Ovary (tissue), 3 donors: ENCODE measurements at regions not wholly inside any gene's neighbourhood (a gene's known extent, or its start where the extent isn't known, plus 50 kb on each side); places are given as distances from the start of the nearest gene placed in this dataset.

ENCODE experiments used
- POLR2A ChIP-seq: fragments of 450-650 bp; IDR thresholded peaks from one replicate; pipeline ENCODE4 v1.6.1; 2017; ENCODE audit warnings: antibody characterized with exemption, mild to moderate bottlenecking, moderate library complexity
- TF ChIP-seq, protein P1 (sequence below), 3 donors: fragments of 450-650 bp in 2 of 3; fragments of 200-600 bp in 1 of 3; IDR thresholded peaks; one replicate each; pipeline versions ENCODE4 v1.5.1 to v1.8.0; 2016 to 2022; ENCODE audit warnings: antibody characterized with exemption in 3 of 3, mild to moderate bottlenecking in 1 of 3
- donor health status: DM: no; HTN: no; CAD: no.

DNA sequence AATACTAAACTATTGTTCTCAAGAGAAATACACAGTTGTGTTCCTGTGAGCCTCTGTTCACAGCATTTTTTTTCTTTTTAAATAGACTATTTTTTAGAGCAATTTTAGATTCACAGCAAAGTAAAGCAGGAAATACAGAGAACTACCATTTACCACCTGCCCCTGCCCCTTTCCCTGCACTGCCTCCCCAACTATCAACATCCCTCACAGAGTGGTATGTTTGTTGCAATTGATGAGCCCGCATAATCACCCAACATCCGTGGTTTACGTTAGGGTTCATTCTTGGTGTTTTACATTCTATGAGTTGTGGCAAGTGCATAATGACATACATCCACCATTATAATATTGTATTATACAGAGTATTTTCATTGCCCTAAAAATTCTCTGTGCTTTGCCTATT, 71.6 kb upstream of the TNFAIP3 start:
- TF ChIP-seq, protein P1, sequence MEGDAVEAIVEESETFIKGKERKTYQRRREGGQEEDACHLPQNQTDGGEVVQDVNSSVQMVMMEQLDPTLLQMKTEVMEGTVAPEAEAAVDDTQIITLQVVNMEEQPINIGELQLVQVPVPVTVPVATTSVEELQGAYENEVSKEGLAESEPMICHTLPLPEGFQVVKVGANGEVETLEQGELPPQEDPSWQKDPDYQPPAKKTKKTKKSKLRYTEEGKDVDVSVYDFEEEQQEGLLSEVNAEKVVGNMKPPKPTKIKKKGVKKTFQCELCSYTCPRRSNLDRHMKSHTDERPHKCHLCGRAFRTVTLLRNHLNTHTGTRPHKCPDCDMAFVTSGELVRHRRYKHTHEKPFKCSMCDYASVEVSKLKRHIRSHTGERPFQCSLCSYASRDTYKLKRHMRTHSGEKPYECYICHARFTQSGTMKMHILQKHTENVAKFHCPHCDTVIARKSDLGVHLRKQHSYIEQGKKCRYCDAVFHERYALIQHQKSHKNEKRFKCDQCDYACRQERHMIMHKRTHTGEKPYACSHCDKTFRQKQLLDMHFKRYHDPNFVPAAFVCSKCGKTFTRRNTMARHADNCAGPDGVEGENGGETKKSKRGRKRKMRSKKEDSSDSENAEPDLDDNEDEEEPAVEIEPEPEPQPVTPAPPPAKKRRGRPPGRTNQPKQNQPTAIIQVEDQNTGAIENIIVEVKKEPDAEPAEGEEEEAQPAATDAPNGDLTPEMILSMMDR (IDR thresholded peaks at IDR 0.05), result no peak
- no peak for TF ChIP-seq POLR2A
